Keratinocyte (primary cell): ENCODE measurements at regions not wholly inside any gene's neighbourhood (a gene's known extent, or its start where the extent isn't known, plus 50 kb on each side); places are given as distances from the start of the nearest gene placed in this dataset.

Experiments used
- DNase-seq: peaks from one replicate; pipeline ENCODE4 v3.0.0-alpha.2; 2011; ENCODE audit warnings: low read depth, missing footprints, low spot score
- FAIRE-seq: peaks from 2 replicates; lab custom pipeline; 2011; peaks lifted over from hg19 to GRCh38; lab: Jason Lieb, UNC
- H2AFZ ChIP-seq: 2 replicates; pipeline ENCODE4 v1.6.0; 2012; ENCODE audit warnings: low read length, control low read depth, inconsistent platforms; ENCODE audit not compliant: control insufficient read depth
- H3K27ac ChIP-seq: 2 replicates; pipeline ENCODE4 v1.5.1; 2011; ENCODE audit warnings: low read length; ENCODE audit not compliant: control insufficient read depth, insufficient read depth
- H3K27me3 ChIP-seq: 3 replicates; pipeline ENCODE4 v1.6.0; 2011; ENCODE audit warnings: low read length; ENCODE audit not compliant: control insufficient read depth, insufficient read depth; ENCODE audit errors: extremely low read depth
- H3K36me3 ChIP-seq, 2 experiments: 2 replicates in 1 of 2; 3 replicates in 1 of 2; pipeline ENCODE4 v1.5.1; 2011; ENCODE audit warnings: low read length in 2 of 2, mild to moderate bottlenecking in 1 of 2; ENCODE audit not compliant: control insufficient read depth in 2 of 2, insufficient read depth in 2 of 2; ENCODE audit errors: extremely low read depth in 1 of 2
- H3K4me1 ChIP-seq: 3 replicates; pipeline ENCODE4 v1.5.1; 2011; ENCODE audit warnings: low read length; ENCODE audit not compliant: control insufficient read depth, insufficient read depth; ENCODE audit errors: extremely low read depth
- H3K4me2 ChIP-seq: 3 replicates; pipeline ENCODE4 v1.6.0; 2011; ENCODE audit warnings: low read depth, low read length; ENCODE audit not compliant: control insufficient read depth, insufficient read depth; ENCODE audit errors: extremely low read depth
- H3K4me3 ChIP-seq, 3 experiments: fragments of 200-600 bp in 1 of 3; sonication (generic) in 1 of 3; 2 replicates in 2 of 3; 3 replicates in 1 of 3; pipeline ENCODE4 v1.5.1; 2011 to 2016; ENCODE audit warnings: low read length in 3 of 3, mild to moderate bottlenecking in 3 of 3, control low read depth in 2 of 3, inconsistent platforms in 1 of 3, low read depth in 1 of 3, mixed read lengths in 1 of 3, mixed run types in 1 of 3, moderate library complexity in 1 of 3; ENCODE audit not compliant: control insufficient read depth in 2 of 3, insufficient read depth in 2 of 3; ENCODE audit errors: extremely low read depth in 1 of 3
- H3K79me2 ChIP-seq: 2 replicates; pipeline ENCODE4 v1.6.0; 2012; ENCODE audit warnings: low read length; ENCODE audit not compliant: control insufficient read depth, insufficient read depth
- H3K9ac ChIP-seq: 3 replicates; pipeline ENCODE4 v1.6.0; 2011; ENCODE audit warnings: low read length; ENCODE audit not compliant: control insufficient read depth, insufficient read depth; ENCODE audit errors: extremely low read depth
- H3K9me1 ChIP-seq: 3 replicates; pipeline ENCODE4 v1.6.0; 2011; ENCODE audit warnings: low read length; ENCODE audit not compliant: control insufficient read depth, insufficient read depth; ENCODE audit errors: extremely low read depth
- H3K9me3 ChIP-seq: 2 replicates; pipeline ENCODE4 v1.5.1; 2012; ENCODE audit warnings: low read depth, low read length; ENCODE audit not compliant: control insufficient read depth
- H4K20me1 ChIP-seq: 3 replicates; pipeline ENCODE4 v1.6.0; 2011; ENCODE audit warnings: low read length; ENCODE audit not compliant: control insufficient read depth, insufficient read depth; ENCODE audit errors: extremely low read depth
- EZH2 ChIP-seq: IDR thresholded peaks from one replicate; pipeline ENCODE4 v1.6.1; 2012; ENCODE audit warnings: inconsistent platforms, mild to moderate bottlenecking, low read length, moderate library complexity
- dilution Hi-C: fragments of 300-500 bp; cut with MboI; formaldehyde crosslinking; loops from one replicate; pipeline ENCODE4 v1.7.0; 2020; ENCODE audit warnings: low sequenced_read_pairs; ENCODE audit not compliant: extremely low pct_ligation_motif_present
- TF ChIP-seq, protein P1 (sequence below), 3 experiments: IDR thresholded peaks in 1 of 3; conservative IDR thresholded peaks in 1 of 3; optimal IDR thresholded peaks in 1 of 3; 2 replicates in 2 of 3; 3 replicates in 1 of 3; pipeline versions ENCODE3 to v1.5.1; 2011; ENCODE audit warnings: low read length in 3 of 3, mild to moderate bottlenecking in 3 of 3, moderate library complexity in 2 of 3, control low read depth in 1 of 3, inconsistent platforms in 1 of 3; ENCODE audit not compliant: insufficient read depth in 2 of 3; ENCODE audit errors: extremely low read depth in 1 of 3

DNA sequence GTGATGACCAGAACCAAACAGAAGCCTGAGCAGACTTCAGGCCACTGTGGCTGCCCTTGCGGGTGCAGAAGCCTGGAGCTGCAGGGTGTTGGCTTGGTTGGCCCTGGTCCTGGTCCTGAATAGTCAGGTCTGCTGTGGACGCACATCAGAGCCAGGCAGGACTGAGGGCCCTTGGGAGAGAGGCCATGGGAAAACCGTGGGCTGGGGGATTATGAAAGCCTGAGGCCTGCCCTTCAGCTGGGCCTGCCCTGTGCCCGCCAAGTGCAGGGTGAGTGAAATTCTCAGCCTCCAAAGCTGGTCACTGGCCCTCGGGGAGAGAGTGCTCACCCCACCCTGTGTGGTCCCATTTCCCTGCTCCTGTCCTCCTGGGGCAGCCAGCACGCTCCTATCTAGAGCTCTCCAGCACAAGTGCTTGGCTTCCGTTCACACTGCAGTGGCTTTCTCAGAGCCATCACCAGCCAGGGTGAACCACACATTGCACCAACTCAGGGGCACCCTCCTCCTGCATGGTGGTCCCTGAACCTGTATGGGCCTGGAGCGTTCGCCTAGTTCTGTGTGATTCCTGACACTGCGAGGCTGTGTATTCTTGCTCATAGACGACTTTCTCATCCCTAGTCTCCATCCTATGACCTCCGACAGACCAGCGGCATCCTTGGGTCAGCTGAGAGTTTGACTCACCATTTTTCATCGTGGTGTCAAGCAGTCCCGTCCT, 146.1 kb downstream of the TTLL2 start:
- Histone ChIP-seq H3K9me1 (no peaks in the 10 kb centered on the region), H3K4me2 (no peak overlapping the region), H3K4me1 (no peaks in the 10 kb centered on the region), H3K27ac (no peak overlapping the region), H2AFZ (no peak overlapping the region), H3K36me3 (no peaks in the 10 kb centered on the region), H3K9me3 (peaks cover 3% of the 10 kb centered on the region), H3K27me3 (no peaks in the 10 kb centered on the region), H4K20me1 (no peaks in the 10 kb centered on the region), H3K79me2 (no peaks in the 10 kb centered on the region), H3K9ac (no peak overlapping the region), H3K4me3 (no peak overlapping the region)
- DNase-seq (no peak), FAIRE-seq (no peak)
- TF ChIP-seq EZH2, result no peak
- TF ChIP-seq, protein P1, sequence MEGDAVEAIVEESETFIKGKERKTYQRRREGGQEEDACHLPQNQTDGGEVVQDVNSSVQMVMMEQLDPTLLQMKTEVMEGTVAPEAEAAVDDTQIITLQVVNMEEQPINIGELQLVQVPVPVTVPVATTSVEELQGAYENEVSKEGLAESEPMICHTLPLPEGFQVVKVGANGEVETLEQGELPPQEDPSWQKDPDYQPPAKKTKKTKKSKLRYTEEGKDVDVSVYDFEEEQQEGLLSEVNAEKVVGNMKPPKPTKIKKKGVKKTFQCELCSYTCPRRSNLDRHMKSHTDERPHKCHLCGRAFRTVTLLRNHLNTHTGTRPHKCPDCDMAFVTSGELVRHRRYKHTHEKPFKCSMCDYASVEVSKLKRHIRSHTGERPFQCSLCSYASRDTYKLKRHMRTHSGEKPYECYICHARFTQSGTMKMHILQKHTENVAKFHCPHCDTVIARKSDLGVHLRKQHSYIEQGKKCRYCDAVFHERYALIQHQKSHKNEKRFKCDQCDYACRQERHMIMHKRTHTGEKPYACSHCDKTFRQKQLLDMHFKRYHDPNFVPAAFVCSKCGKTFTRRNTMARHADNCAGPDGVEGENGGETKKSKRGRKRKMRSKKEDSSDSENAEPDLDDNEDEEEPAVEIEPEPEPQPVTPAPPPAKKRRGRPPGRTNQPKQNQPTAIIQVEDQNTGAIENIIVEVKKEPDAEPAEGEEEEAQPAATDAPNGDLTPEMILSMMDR (optimal IDR thresholded peaks at IDR 0.05 in 1 of 3, IDR thresholded peaks at IDR 0.05 in 1 of 3, conservative IDR thresholded peaks at IDR 0.05 in 1 of 3; ENCODE audit: extremely low read depth in 1 of 3, insufficient read depth in 2 of 3, low read length in 3 of 3), result no peak
- dilution Hi-C loops, result no loop called here

DNA sequence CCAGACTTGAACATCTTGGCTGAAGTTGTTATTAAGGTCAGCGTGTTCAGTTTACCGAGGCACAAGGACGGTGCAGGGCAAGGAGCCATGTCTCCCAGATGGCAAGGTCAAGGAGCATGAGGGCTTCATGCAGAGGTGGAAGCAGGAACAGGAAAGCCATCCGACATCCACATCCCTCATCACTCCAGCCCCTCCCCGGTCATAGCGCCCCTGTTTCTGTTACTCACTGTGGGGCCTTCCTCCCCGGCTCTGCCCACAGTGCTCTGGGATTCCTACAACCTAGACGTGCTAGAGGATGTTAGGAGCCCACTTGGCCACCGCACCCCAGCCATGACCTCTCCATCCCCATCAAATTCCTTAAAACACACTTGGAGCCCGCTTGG, 146.7 kb downstream of the TTLL2 start:
- Histone ChIP-seq H3K9ac (no peak overlapping the region), H3K36me3 (no peaks in the 10 kb centered on the region), H3K27me3 (no peaks in the 10 kb centered on the region), H3K4me2 (no peak overlapping the region), H3K9me3 (peaks cover 3% of the 10 kb centered on the region), H3K79me2 (no peaks in the 10 kb centered on the region), H3K4me1 (no peaks in the 10 kb centered on the region), H3K27ac (no peak overlapping the region), H3K9me1 (no peaks in the 10 kb centered on the region), H3K4me3 (no peak overlapping the region), H2AFZ (no peak overlapping the region), H4K20me1 (no peaks in the 10 kb centered on the region)
- FAIRE-seq, result no peak
- no peak for TF ChIP-seq EZH2
- TF ChIP-seq, protein P1 (optimal IDR thresholded peaks at IDR 0.05 in 1 of 3, IDR thresholded peaks at IDR 0.05 in 1 of 3, conservative IDR thresholded peaks at IDR 0.05 in 1 of 3; ENCODE audit: extremely low read depth in 1 of 3, insufficient read depth in 2 of 3, low read length in 3 of 3), result no peak
- DNase-seq, result no peak
- dilution Hi-C loops, result no loop called here
